ENCODE measurements at regions not wholly inside any gene's neighbourhood (a gene's known extent, or its start where the extent isn't known, plus 50 kb on each side); places are given as distances from the start of the nearest gene placed in this dataset.

GRCh38 chr4:111064342-111064993, 441.6 kb upstream of the PITX2 start:
- no peak for TF ChIP-seq SP4 (IDR thresholded peaks at IDR 0.05; ENCODE audit: low read length)
- no peak for TF ChIP-seq KDM1A (IDR thresholded peaks at IDR 0.05; ENCODE audit: borderline replicate concordance, low read length)
- peak; percentile 46 for TF ChIP-seq ASH2L (IDR thresholded peaks at IDR 0.05; ENCODE audit: low read length)
- TF ChIP-seq BACH1 (IDR thresholded peaks at IDR 0.05; ENCODE audit: low read length): no peak
- peak; percentile 40; the same call in 1 of the 2 replicates for TF ChIP-seq JUND (IDR thresholded peaks at IDR 0.05; ENCODE audit: low read length)
- peak; percentile 26; the same call in 1 of the 2 replicates for TF ChIP-seq SP1 (IDR thresholded peaks at IDR 0.05; ENCODE audit: low read depth, low read length)
- Histone ChIP-seq H4K91ac (replicated peaks; ENCODE audit: insufficient read length, low read length) (no peak overlapping the region), H3K27ac (ENCODE audit: low read depth, low read length) (no peak overlapping the region), H4K20me1 (replicated peaks in 1 of 2; ENCODE audit: control insufficient read depth in 1 of 2, insufficient read depth in 2 of 2, low read length in 2 of 2) (no peaks in the 10 kb centered on the region), H3K23ac (ENCODE audit: insufficient read length) (no peak overlapping the region), H3K4me2 (ENCODE audit: insufficient read depth in 1 of 2, low read depth in 2 of 2, low read length in 2 of 2) (no peak overlapping the region; a peak in 2 of 4 replicates), H3K4me1 (replicated peaks in 1 of 4; ENCODE audit: control insufficient read depth in 3 of 4, insufficient read depth in 4 of 4, low read length in 3 of 4) (peaks cover 0 to 6% (median 3%) of the 10 kb centered on the region in 4 experiments; a peak in 2 of 7 replicates), H2AFZ (ENCODE audit: low read length) (peak overlapping the region; percentile 47; the same call in 1 of the 2 replicates), H3K4ac (replicated peaks; ENCODE audit: insufficient read length, low read depth, low read length) (no peak overlapping the region), H2BK20ac (ENCODE audit: low read length) (no peak overlapping the region), H3K9ac (replicated peaks in 1 of 4; ENCODE audit: extremely low read depth in 1 of 4, low read depth in 3 of 4, low read length in 3 of 4) (no peak overlapping the region), H3K79me1 (ENCODE audit: low read depth, low read length) (no peaks in the 10 kb centered on the region), H2BK5ac (ENCODE audit: low read depth, low read length) (no peak overlapping the region), H3K9me3 (ENCODE audit: insufficient read depth in 2 of 2, low read depth in 1 of 2, low read length in 1 of 2) (no peaks in the 10 kb centered on the region), H3K56ac (replicated peaks; ENCODE audit: insufficient read length, low read depth, low read length) (no peak overlapping the region), H3K79me2 (ENCODE audit: control insufficient read depth in 1 of 2, insufficient read depth in 2 of 2, low read length in 2 of 2) (no peaks in the 10 kb centered on the region), H3K36me3 (ENCODE audit: control insufficient read depth in 2 of 4, insufficient read depth in 4 of 4, low read length in 3 of 4) (no peaks in the 10 kb centered on the region), H3K27me3 (replicated peaks in 1 of 4; ENCODE audit: control insufficient read depth in 3 of 4, extremely low read depth in 1 of 4, insufficient read depth in 3 of 4, low read length in 3 of 4) (no peaks in the 10 kb centered on the region), H3K4me3 (ENCODE audit: extremely low read depth in 1 of 4, insufficient read depth in 2 of 4, low read depth in 3 of 4, low read length in 4 of 4) (no peak overlapping the region), H2BK120ac (replicated peaks; ENCODE audit: low read depth, low read length) (no peak overlapping the region), H3K14ac (ENCODE audit: insufficient read length) (no peak overlapping the region), H4K8ac (ENCODE audit: extremely low read depth, insufficient read depth, low read length) (no peak overlapping the region), H2BK15ac (ENCODE audit: low read length) (no peak overlapping the region), H3K23me2 (ENCODE audit: low read depth, low read length) (no peaks in the 10 kb centered on the region; the same call in 1 of the 2 replicates), H3K18ac (ENCODE audit: extremely low read depth, low read length) (no peak overlapping the region), H2BK12ac (ENCODE audit: low read depth, low read length) (no peak overlapping the region), H4K5ac (ENCODE audit: insufficient read length, low read depth, low read length) (no peak overlapping the region), H2AK5ac (ENCODE audit: low read depth, low read length) (no peak overlapping the region)
- FAIRE-seq: no peak
- POLR2A ChIA-PET (ENCODE audit: partially characterized antibody): no interaction called here
- peak in 1 of 2 experiments; percentile 23 for DNase-seq (ENCODE audit: low read depth in 1 of 2, low spot score in 2 of 2)
- CTCF ChIA-PET (ENCODE audit: partially characterized antibody): no interaction called here
- 78% methylated on average over 4 of the region's 4 CpGs; no CpG with 5 or more reads in 1 of the 2 experiments for WGBS, 2 experiments (ENCODE audit: extremely low coverage in 1 of 2, insufficient coverage in 1 of 2, insufficient read length in 1 of 2, insufficient replicate concordance in 2 of 2, low coverage in 1 of 2, low lambda C conversion rate in 2 of 2, missing lambda C conversion rate in 1 of 2)
